Suprapubic skin (tissue), 4 donors: ENCODE measurements at regions not wholly inside any gene's neighbourhood (a gene's known extent, or its start where the extent isn't known, plus 50 kb on each side); places are given as distances from the start of the nearest gene placed in this dataset.

Experiments
- DNase-seq, 2 donors: peaks; one replicate each; pipeline ENCODE4 v3.0.0-alpha.2; 2019; ENCODE audit warnings: low spot score in 2 of 2
- H3K27ac ChIP-seq: fragments of 200-600 bp; sonication (generic); one replicate; pipeline ENCODE4 v1.5.1; 2019
- H3K27me3 ChIP-seq: fragments of 200-600 bp; sonication (generic); one replicate; pipeline ENCODE4 v1.5.1; 2019
- H3K36me3 ChIP-seq: fragments of 200-600 bp; sonication (generic); one replicate; pipeline ENCODE4 v1.5.1; 2019
- H3K4me1 ChIP-seq: fragments of 200-600 bp; sonication (generic); one replicate; pipeline ENCODE4 v1.5.1; 2019
- H3K4me3 ChIP-seq: fragments of 200-600 bp; sonication (generic); one replicate; pipeline ENCODE4 v1.5.1; 2019; ENCODE audit warnings: mild to moderate bottlenecking
- H3K9me3 ChIP-seq: fragments of 200-600 bp; sonication (generic); one replicate; pipeline ENCODE4 v1.5.1; 2019
- EP300 ChIP-seq: sonication (generic); formaldehyde crosslinking; IDR thresholded peaks from one replicate; pipeline ENCODE4 v1.6.1; 2017; ENCODE audit warnings: antibody characterized with exemption
- POLR2A ChIP-seq, 2 donors: fragments of 450-650 bp; IDR thresholded peaks; one replicate each; pipeline ENCODE4 v1.6.1; 2017; ENCODE audit warnings: antibody characterized with exemption in 2 of 2, mild to moderate bottlenecking in 2 of 2, moderate library complexity in 2 of 2
- POLR2AphosphoS5 ChIP-seq, 3 donors: sonication (generic); formaldehyde crosslinking; IDR thresholded peaks; one replicate each; pipeline ENCODE4 v1.6.1; 2017; ENCODE audit warnings: antibody characterized with exemption in 3 of 3
- WGBS: methylation state at CpG from one replicate; pipeline ENCODE4 v1.1.5; 2018; 5-methylcytosine and 5-hydroxymethylcytosine counted together
- TF ChIP-seq, protein P1 (sequence below), 2 donors: fragments of 200-600 bp in 1 of 2; fragments of 450-650 bp in 1 of 2; sonication (generic) in 1 of 2; IDR thresholded peaks; one replicate each; pipeline ENCODE4 v1.5.1; 2016 to 2019; ENCODE audit warnings: antibody characterized with exemption in 2 of 2, mild to moderate bottlenecking in 1 of 2, moderate library complexity in 1 of 2

DNA sequence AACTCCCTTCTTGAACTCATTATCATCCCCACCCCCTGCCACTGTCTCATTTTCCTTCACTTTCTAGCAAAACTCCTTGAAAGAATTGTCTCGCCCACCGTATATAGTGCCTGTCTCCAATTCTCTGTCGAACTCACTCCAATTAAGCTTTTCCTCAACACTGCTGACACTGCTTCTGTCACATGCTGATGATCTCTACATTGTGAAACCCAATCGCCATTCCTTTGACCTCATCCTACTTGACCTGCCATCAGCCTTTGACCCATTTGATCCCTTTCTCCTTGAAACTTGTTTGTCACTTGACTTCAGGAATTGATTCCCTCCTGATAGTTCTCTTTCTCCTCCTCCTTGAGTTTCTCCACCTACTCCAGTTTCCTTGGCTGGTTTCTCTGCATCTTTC is 54.8 kb downstream of the CCDC71L start:
- Histone ChIP-seq H3K9me3 (no peaks in the 10 kb centered on the region), H3K27me3 (no peaks in the 10 kb centered on the region), H3K36me3 (no peaks in the 10 kb centered on the region), H3K4me3 (no peak overlapping the region), H3K4me1 (no peaks in the 10 kb centered on the region), H3K27ac (no peak overlapping the region)
- WGBS = 92% methylated on average over 4 of the region's 4 CpGs
- no peak for DNase-seq
- TF ChIP-seq EP300 = no peak
- TF ChIP-seq, protein P1, sequence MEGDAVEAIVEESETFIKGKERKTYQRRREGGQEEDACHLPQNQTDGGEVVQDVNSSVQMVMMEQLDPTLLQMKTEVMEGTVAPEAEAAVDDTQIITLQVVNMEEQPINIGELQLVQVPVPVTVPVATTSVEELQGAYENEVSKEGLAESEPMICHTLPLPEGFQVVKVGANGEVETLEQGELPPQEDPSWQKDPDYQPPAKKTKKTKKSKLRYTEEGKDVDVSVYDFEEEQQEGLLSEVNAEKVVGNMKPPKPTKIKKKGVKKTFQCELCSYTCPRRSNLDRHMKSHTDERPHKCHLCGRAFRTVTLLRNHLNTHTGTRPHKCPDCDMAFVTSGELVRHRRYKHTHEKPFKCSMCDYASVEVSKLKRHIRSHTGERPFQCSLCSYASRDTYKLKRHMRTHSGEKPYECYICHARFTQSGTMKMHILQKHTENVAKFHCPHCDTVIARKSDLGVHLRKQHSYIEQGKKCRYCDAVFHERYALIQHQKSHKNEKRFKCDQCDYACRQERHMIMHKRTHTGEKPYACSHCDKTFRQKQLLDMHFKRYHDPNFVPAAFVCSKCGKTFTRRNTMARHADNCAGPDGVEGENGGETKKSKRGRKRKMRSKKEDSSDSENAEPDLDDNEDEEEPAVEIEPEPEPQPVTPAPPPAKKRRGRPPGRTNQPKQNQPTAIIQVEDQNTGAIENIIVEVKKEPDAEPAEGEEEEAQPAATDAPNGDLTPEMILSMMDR (IDR thresholded peaks at IDR 0.05) = no peak
- TF ChIP-seq POLR2AphosphoS5 (IDR thresholded peaks at IDR 0.05) = no peak
- TF ChIP-seq POLR2A (IDR thresholded peaks at IDR 0.05) = no peak

DNA sequence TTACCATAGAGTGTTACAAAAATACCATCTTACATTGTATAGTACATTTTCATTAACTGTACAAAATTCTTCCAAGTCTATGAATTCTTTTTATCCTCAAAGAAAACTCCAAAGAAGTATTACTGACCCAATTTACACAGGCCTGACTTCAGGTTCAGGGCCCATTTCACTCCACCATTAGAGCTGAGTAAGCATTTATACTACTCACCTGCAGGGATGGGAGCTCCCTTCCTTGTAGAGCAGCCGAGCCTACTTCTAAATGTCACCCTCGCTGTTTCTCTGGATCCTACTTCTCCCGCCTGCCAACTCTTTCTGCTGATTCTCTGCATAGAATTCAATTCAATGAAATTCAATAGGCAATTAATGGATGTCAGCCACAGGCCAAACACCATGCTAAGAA is 56.0 kb downstream of the CCDC71L start:
- DNase-seq = no peak
- no peaks in the 10 kb centered on the region for H3K9me3 ChIP-seq
- no peaks in the 10 kb centered on the region for H3K27me3 ChIP-seq
- TF ChIP-seq, protein P1 (IDR thresholded peaks at IDR 0.05) = no peak
- TF ChIP-seq POLR2AphosphoS5 (IDR thresholded peaks at IDR 0.05) = no peak
- no peak overlapping the region for H3K4me3 ChIP-seq
- no peaks in the 10 kb centered on the region for H3K36me3 ChIP-seq
- 81% methylated on average over 3 of the region's 3 CpGs for whole genome bisulfite sequencing
- H3K4me1 ChIP-seq = no peaks in the 10 kb centered on the region
- no peak overlapping the region for H3K27ac ChIP-seq

DNA sequence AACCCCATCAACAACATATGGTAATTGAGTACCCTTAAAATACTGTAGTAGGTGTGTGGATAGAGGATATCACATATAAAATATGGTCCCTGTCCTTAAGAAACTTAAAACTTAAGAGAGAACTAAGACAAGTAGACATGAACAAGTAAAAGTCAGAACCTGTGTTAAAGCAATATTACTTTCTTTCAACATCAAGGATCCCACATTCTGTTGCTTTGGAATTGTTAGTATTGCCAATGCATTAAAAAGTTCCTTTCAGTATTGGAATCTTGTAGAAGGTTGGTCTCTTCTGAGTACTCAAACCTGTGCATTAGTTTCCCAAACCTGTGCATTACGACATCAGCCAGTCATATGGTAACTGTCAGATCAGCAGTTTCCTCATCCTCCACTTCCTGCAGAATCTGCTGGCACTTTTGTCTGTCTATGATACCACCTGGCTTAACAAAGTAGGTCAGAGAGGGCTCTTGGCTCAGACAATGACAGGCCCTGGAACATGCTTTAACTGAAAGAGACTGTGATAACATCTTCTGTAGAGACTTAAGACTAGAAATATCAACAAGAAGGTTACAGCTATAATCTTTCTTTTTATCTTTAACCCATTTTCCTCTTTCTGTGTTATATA is 56.5 kb downstream of the CCDC71L start:
- WGBS = 50% methylated on average over 1 of the region's 1 CpG
- Histone ChIP-seq H3K4me1 (no peaks in the 10 kb centered on the region), H3K4me3 (no peak overlapping the region), H3K9me3 (no peaks in the 10 kb centered on the region), H3K27me3 (no peaks in the 10 kb centered on the region), H3K27ac (no peak overlapping the region), H3K36me3 (no peaks in the 10 kb centered on the region)
- TF ChIP-seq POLR2A (IDR thresholded peaks at IDR 0.05) (no peak), POLR2AphosphoS5 (IDR thresholded peaks at IDR 0.05) (no peak), EP300 (no peak)
- TF ChIP-seq, protein P1 (IDR thresholded peaks at IDR 0.05) = no peak
- DNase-seq = no peak

DNA sequence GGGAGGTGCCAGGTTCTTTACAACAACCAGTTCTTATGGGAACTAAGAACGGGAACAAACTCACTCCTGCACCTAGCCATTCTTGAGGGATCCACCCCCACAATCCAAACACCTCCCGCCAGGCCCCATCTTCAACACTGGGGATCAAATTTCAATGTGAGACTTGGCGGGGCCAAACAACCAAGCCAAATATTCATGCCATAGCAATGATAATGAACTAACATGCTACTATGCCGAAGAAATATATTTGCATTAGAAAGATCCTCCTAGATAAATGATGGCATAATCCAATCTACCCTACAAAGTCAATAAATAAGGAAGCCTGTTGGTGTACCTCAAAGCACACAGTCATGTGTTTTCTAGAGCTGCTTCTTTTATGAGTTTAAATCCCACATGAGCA is 57.6 kb downstream of the CCDC71L start:
- no peak overlapping the region for H3K27ac ChIP-seq
- H3K36me3 ChIP-seq = no peaks in the 10 kb centered on the region
- H3K4me1 ChIP-seq = no peaks in the 10 kb centered on the region
- no peaks in the 10 kb centered on the region for H3K9me3 ChIP-seq
- H3K4me3 ChIP-seq = no peak overlapping the region
- TF ChIP-seq EP300 = no peak
- TF ChIP-seq, protein P1 (IDR thresholded peaks at IDR 0.05) = no peak
- no peak for TF ChIP-seq POLR2A (IDR thresholded peaks at IDR 0.05)
- TF ChIP-seq POLR2AphosphoS5 (IDR thresholded peaks at IDR 0.05) = no peak
- WGBS = 72% methylated on average over 4 of the region's 4 CpGs
- DNase-seq = no peak
- H3K27me3 ChIP-seq = no peaks in the 10 kb centered on the region

DNA sequence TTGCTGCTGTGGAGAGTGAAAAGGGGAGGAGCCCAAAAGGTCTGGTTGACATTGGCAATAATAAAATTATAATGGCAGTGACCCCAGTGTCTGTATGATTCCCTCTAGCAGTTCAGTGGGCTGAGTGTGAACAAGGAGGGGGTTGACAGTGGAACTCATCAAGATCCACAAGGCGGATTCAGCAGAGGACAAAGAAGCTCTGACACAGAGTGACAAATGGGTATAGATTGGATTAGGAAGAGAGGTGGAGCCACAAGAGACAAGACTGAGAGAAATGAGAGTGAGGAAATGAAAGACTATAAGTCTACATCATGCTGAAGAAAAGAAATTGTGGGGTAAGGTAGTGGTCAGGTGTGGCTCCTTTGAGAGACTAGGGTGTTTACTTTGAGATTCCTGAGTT is 58.9 kb downstream of the CCDC71L start:
- Histone ChIP-seq H3K4me1 (no peaks in the 10 kb centered on the region), H3K36me3 (no peaks in the 10 kb centered on the region), H3K4me3 (no peak overlapping the region), H3K27me3 (no peaks in the 10 kb centered on the region), H3K9me3 (no peaks in the 10 kb centered on the region), H3K27ac (no peak overlapping the region)
- DNase-seq = no peak
- 94% methylated on average over 1 of the region's 1 CpG for WGBS
- TF ChIP-seq EP300 (no peak), POLR2AphosphoS5 (IDR thresholded peaks at IDR 0.05) (no peak), POLR2A (IDR thresholded peaks at IDR 0.05) (no peak)
- TF ChIP-seq, protein P1 (IDR thresholded peaks at IDR 0.05) = no peak
